Transverse colon (tissue), 4 donors: ENCODE measurements at regions not wholly inside any gene's neighbourhood (a gene's known extent, or its start where the extent isn't known, plus 50 kb on each side); places are given as distances from the start of the nearest gene placed in this dataset.

Source experiments
- DNase-seq: peaks from one replicate; pipeline ENCODE4 v3.0.0-alpha.2; 2019
- H3K27ac ChIP-seq, 4 donors: fragments of 200-600 bp; sonication (generic); 2 replicates each; pipeline ENCODE4 v1.5.1; 2016 to 2018; ENCODE audit warnings: inconsistent platforms in 4 of 4
- H3K27me3 ChIP-seq: fragments of 200-600 bp; sonication (generic); 2 replicates; pipeline ENCODE4 v1.5.1; 2017; ENCODE audit warnings: inconsistent platforms
- H3K36me3 ChIP-seq, 4 donors: fragments of 200-600 bp; sonication (generic); 2 replicates each; pipeline ENCODE4 v1.5.1; 2017 to 2019; ENCODE audit warnings: inconsistent platforms in 4 of 4
- H3K4me1 ChIP-seq, 4 donors: fragments of 200-600 bp; sonication (generic); 2 replicates each; pipeline ENCODE4 v1.5.1; 2017 to 2020; ENCODE audit warnings: inconsistent platforms in 4 of 4
- H3K4me3 ChIP-seq, 4 donors: fragments of 200-600 bp; sonication (generic); 1 replicate in 1 of 4; 2 replicates in 3 of 4; pipeline versions ENCODE4 v1.5.1 to v1.6.1; 2017 to 2019; ENCODE audit warnings: inconsistent platforms in 4 of 4
- H3K9me3 ChIP-seq, 2 donors: fragments of 200-600 bp; sonication (generic); 2 replicates each; pipeline ENCODE4 v1.5.1; 2017 to 2019; ENCODE audit warnings: inconsistent platforms in 2 of 2
- EP300 ChIP-seq: sonication (generic); formaldehyde crosslinking; IDR thresholded peaks from one replicate; pipeline ENCODE4 v1.6.1; 2017; ENCODE audit warnings: antibody characterized with exemption, low read depth
- POLR2A ChIP-seq: fragments of 450-650 bp; IDR thresholded peaks from one replicate; pipeline ENCODE4 v1.6.1; 2016; ENCODE audit warnings: antibody characterized with exemption, mild to moderate bottlenecking, moderate library complexity
- POLR2AphosphoS5 ChIP-seq, 3 donors: sonication (generic); formaldehyde crosslinking; IDR thresholded peaks; one replicate each; pipeline ENCODE4 v1.6.1; 2016; ENCODE audit warnings: antibody characterized with exemption in 3 of 3
- WGBS, 2 donors: methylation state at CpG; one replicate each; pipeline ENCODE4 v1.1.5; 2018; ENCODE audit warnings: low coverage in 1 of 2; 5-methylcytosine and 5-hydroxymethylcytosine counted together
- in situ Hi-C, 4 donors: fragments of 200-750 bp; cut with MboI; loops; one replicate each; pipeline versions ENCODE4 v1.15.0 to v1.15.1; 2017; ENCODE audit warnings: low sequenced_read_pairs in 3 of 4, low pct_ligation_motif_present in 1 of 4, low pct_unique_long_range_greater_than_20kb in 1 of 4
- intact Hi-C: fragments of 100-400 bp; cut with DNase I; formaldehyde crosslinking; loops from one replicate; pipeline ENCODE4 v1.15.1; 2023; ENCODE audit warnings: low total_unique reads
- TF ChIP-seq, protein P1 (sequence below), 5 experiments: fragments of 200-600 bp in 3 of 5; fragments of 450-650 bp in 2 of 5; sonication (generic) in 3 of 5; IDR thresholded peaks; 1 replicate in 2 of 5; 2 replicates in 3 of 5; pipeline ENCODE4 v1.5.1; 2016 to 2017; ENCODE audit warnings: antibody characterized with exemption in 5 of 5, inconsistent platforms in 3 of 5, mild to moderate bottlenecking in 2 of 5, moderate library complexity in 1 of 5

DNA sequence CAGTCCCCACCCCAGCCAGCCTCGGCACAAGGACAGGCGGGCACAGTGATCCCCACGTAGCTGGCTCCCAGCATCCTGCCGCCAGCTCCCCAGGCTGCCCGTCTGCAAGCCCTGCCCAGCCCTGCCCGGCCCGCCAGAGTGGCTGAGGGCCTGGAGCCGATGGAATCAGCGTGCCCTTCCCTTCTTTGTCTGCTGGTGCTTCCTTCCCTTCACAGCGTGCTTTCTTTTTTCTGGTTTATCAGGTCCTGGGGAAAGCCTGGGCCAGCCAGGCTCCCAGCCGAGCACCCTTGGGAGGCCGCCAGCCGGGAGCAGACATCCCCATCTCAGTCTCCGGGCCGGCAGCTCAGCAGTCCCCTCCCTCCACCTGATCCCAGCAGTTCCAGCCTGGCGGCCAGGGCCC lies 54.7 kb upstream of the SMAD6 start:
- Histone ChIP-seq H3K27ac (no peak overlapping the region), H3K9me3 (no peaks in the 10 kb centered on the region), H3K36me3 (no peaks in the 10 kb centered on the region), H3K27me3 (no peaks in the 10 kb centered on the region), H3K4me1 (no peaks in the 10 kb centered on the region), H3K4me3 (no peak overlapping the region)
- no peak for TF ChIP-seq POLR2A
- no peak for TF ChIP-seq EP300
- no peak for TF ChIP-seq POLR2AphosphoS5 (IDR thresholded peaks at IDR 0.05)
- TF ChIP-seq, protein P1, sequence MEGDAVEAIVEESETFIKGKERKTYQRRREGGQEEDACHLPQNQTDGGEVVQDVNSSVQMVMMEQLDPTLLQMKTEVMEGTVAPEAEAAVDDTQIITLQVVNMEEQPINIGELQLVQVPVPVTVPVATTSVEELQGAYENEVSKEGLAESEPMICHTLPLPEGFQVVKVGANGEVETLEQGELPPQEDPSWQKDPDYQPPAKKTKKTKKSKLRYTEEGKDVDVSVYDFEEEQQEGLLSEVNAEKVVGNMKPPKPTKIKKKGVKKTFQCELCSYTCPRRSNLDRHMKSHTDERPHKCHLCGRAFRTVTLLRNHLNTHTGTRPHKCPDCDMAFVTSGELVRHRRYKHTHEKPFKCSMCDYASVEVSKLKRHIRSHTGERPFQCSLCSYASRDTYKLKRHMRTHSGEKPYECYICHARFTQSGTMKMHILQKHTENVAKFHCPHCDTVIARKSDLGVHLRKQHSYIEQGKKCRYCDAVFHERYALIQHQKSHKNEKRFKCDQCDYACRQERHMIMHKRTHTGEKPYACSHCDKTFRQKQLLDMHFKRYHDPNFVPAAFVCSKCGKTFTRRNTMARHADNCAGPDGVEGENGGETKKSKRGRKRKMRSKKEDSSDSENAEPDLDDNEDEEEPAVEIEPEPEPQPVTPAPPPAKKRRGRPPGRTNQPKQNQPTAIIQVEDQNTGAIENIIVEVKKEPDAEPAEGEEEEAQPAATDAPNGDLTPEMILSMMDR (IDR thresholded peaks at IDR 0.05): no peak
- 54% methylated on average over 16 of the region's 16 CpGs; no CpG with 5 or more reads in 1 of the 2 donors for WGBS, 2 donors
- no peak for DNase-seq
- intact Hi-C loops: no loop called here
- in situ Hi-C loops: no loop called here

DNA sequence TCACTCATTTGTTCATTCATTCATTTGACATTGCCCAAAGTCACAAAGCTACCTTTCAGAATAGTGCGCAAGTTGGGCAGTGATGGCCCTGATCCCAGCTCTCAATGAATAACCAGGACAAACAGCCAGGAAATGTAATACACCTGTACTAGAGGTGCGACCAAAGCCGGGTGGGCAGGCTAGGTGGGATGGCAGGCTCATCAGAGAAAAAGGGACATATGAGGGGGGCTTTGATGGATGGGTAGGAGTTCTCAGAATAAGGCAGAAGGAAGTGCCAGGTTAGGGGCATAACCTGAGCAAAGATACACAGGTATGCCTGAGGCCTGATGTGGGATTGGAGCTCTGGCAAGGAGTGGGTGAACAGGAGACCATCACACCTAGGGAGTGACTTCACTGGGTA lies 53.4 kb upstream of the SMAD6 start:
- intact Hi-C loops (no loop called here), in situ Hi-C loops (no loop called here)
- Histone ChIP-seq H3K4me1 (no peaks in the 10 kb centered on the region), H3K27me3 (no peaks in the 10 kb centered on the region), H3K9me3 (no peaks in the 10 kb centered on the region), H3K27ac (no peak overlapping the region), H3K36me3 (no peaks in the 10 kb centered on the region), H3K4me3 (no peak overlapping the region)
- TF ChIP-seq POLR2A (no peak), POLR2AphosphoS5 (IDR thresholded peaks at IDR 0.05) (no peak), EP300 (no peak)
- TF ChIP-seq, protein P1 (IDR thresholded peaks at IDR 0.05): no peak
- WGBS, 2 donors: 88 to 94% methylated on average over 3 of the region's 3 CpGs
- no peak for DNase-seq

DNA sequence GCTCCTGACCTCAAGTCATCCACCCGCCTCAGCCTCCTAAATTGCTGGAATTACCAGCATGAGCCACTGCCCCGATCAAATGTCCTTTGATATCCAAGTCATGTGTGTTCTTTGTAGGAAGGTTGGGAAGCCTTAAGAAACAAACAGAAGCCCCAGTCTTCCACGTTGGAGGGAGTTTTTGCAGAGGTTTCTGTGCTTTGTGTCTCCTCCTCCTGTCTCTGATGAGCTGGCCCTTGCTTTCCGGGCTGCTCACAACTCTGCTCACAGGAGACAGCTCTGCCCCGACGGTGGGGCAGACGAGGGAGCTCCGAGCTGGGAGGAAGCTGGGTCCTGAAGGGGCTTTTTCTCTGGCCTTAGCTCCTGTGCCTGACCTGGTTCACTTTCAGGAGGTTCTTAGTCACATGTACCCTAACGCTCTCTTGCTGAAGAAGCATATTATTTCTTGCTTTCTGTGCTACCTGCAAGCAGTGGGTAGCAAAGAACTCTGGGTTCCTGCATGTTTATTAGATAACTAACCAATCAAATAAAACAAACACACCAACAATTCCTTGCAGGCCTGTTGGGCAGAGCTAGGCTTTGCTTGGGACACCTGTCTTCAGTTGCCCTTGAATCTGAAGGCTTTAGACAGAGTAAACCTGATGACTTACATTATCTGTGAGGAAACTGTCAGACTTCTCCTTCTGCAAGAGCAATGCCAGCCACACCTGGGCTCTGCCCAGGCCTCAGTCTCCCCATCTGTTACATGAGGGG lies 52.6 kb upstream of the SMAD6 start:
- in situ Hi-C loops: no loop called here
- H3K4me1 ChIP-seq: peaks cover 0 to under 1% (median 0%) of the 10 kb centered on the region in 4 donors
- H3K9me3 ChIP-seq: no peaks in the 10 kb centered on the region
- no peak overlapping the region for H3K4me3 ChIP-seq
- TF ChIP-seq, protein P1 (IDR thresholded peaks at IDR 0.05): no peak
- TF ChIP-seq EP300: no peak
- TF ChIP-seq POLR2A: no peak
- TF ChIP-seq POLR2AphosphoS5 (IDR thresholded peaks at IDR 0.05): no peak
- no peaks in the 10 kb centered on the region for H3K27me3 ChIP-seq
- WGBS, 2 donors: 67 to 79% methylated on average over 3 to 9 of the region's 9 CpGs
- no peaks in the 10 kb centered on the region for H3K36me3 ChIP-seq
- no peak overlapping the region for H3K27ac ChIP-seq
- intact Hi-C loops: no loop called here
- no peak for DNase-seq

DNA sequence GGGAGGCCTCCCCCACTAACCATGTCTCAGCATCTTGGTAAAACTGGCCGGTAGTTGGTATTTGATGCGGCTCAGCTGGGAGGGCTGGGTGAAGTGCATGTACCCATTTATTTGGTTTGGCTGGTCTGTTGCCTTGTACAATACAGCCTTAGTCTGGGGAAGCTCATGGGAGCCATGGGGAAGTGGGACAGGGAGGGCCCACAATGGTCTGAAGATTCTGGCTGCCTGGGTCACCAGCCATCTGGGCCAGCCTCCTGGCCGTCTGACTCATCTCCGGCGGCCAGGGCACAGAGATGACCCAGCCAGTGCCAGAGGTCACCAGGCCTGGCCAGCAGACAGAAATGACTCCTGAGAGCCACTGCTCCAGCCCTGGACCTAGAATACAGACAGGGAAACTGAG lies 51.6 kb upstream of the SMAD6 start:
- Histone ChIP-seq H3K27ac (no peak overlapping the region), H3K36me3 (no peaks in the 10 kb centered on the region), H3K27me3 (peaks cover 5% of the 10 kb centered on the region), H3K9me3 (no peaks in the 10 kb centered on the region), H3K4me3 (no peak overlapping the region), H3K4me1 (peaks cover 0 to 9% (median 7%) of the 10 kb centered on the region in 4 donors)
- intact Hi-C loops: no loop called here
- no peak for DNase-seq
- WGBS, 2 donors: 79% methylated on average over 5 of the region's 5 CpGs; no CpG with 5 or more reads in 1 of the 2 donors
- TF ChIP-seq POLR2A: no peak
- no peak for TF ChIP-seq POLR2AphosphoS5 (IDR thresholded peaks at IDR 0.05)
- TF ChIP-seq, protein P1 (IDR thresholded peaks at IDR 0.05): no peak
- no peak for TF ChIP-seq EP300
- in situ Hi-C loops: no loop called here
